GM12878 (cell line): ENCODE measurements at regions not wholly inside any gene's neighbourhood (a gene's known extent, or its start where the extent isn't known, plus 50 kb on each side); places are given as distances from the start of the nearest gene placed in this dataset.

ENCODE experiments used
- ATAC-seq: fragments of 200-7000 bp; cut with Tn5 transposase; 3 replicates; pipeline ENCODE4 v1.9.1; 2020; ENCODE audit warnings: mild to moderate bottlenecking, moderate library complexity
- BruUV-seq: library from RNA; stranded (reverse); fragments of 400-500 nt; replicated peaks from 2 replicates; lab custom pipeline; 2021; lab: Mats Ljungman, UMichigan
- CTCF ChIA-PET: fragments of 300-600 bp; sonication (Branson Sonifier 250); formaldehyde crosslinking; extraction: SDS; loops from one replicate; lab custom pipeline; 2021; ENCODE audit warnings: inconsistent platforms; lab: Yijun Ruan, JAX
- POLR2A ChIA-PET: fragments of 350-600 bp; formaldehyde crosslinking; extraction: SDS; loops from one replicate; lab custom pipeline; 2021; ENCODE audit warnings: inconsistent platforms; lab: Charles Lee
- RAD21 ChIA-PET: fragments of 300-600 bp; sonication (Branson Sonifier 250); formaldehyde crosslinking; loops from one replicate; lab custom pipeline; 2023; ENCODE audit warnings: antibody characterized with exemption; ENCODE audit not compliant: unreplicated experiment; lab: Charles Lee
- SMC1A ChIA-PET: fragments of 300-600 bp; sonication (Branson Sonifier 250); formaldehyde crosslinking; loops from one replicate; lab custom pipeline; 2023; ENCODE audit not compliant: unreplicated experiment, uncharacterized antibody; lab: Charles Lee
- DNase-seq: peaks from one replicate; pipeline ENCODE4 v3.0.0-alpha.2; 2011; ENCODE audit warnings: low read depth, low spot score
- FAIRE-seq: peaks from 3 replicates; lab custom pipeline; 2011; peaks lifted over from hg19 to GRCh38; lab: Jason Lieb, UNC
- H2AFZ ChIP-seq: 2 replicates; pipeline ENCODE4 v1.6.0; 2011; ENCODE audit warnings: low read depth, low read length, control low read depth; ENCODE audit not compliant: control insufficient read depth
- H3K27ac ChIP-seq: 2 replicates; pipeline ENCODE4 v1.5.1; 2011; ENCODE audit warnings: control low read depth; ENCODE audit not compliant: control insufficient read depth, insufficient read depth
- H3K27me3 ChIP-seq, 2 experiments: replicated peaks in 1 of 2; 2 replicates each; pipeline versions ENCODE4 v1.6.0 to v1.6.1; 2011; ENCODE audit warnings: low read length in 1 of 2; ENCODE audit not compliant: control insufficient read depth in 2 of 2, insufficient read depth in 2 of 2
- H3K36me3 ChIP-seq, 2 experiments: 2 replicates each; pipeline ENCODE4 v1.5.1; 2011; ENCODE audit warnings: low read length in 1 of 2; ENCODE audit not compliant: control insufficient read depth in 2 of 2, insufficient read depth in 2 of 2
- H3K4me1 ChIP-seq: 2 replicates; pipeline ENCODE4 v1.6.1; 2011; ENCODE audit warnings: mild to moderate bottlenecking, low read length, moderate library complexity, mixed read lengths; ENCODE audit not compliant: control insufficient read depth, insufficient read depth
- H3K4me2 ChIP-seq: 2 replicates; pipeline ENCODE4 v1.6.0; 2011; ENCODE audit warnings: control low read depth; ENCODE audit not compliant: control insufficient read depth, insufficient read depth
- H3K4me3 ChIP-seq: fragments of 200-600 bp; sonication (generic); 2 replicates; pipeline ENCODE4 v1.5.1; 2016
- H3K79me2 ChIP-seq: 2 replicates; pipeline ENCODE4 v1.6.0; 2011; ENCODE audit warnings: low read length; ENCODE audit not compliant: control insufficient read depth, insufficient read depth
- H3K9ac ChIP-seq: 2 replicates; pipeline ENCODE4 v1.8.0; 2011; ENCODE audit warnings: low read length, control low read depth, mixed read lengths; ENCODE audit not compliant: control insufficient read depth, insufficient read depth
- H3K9me3 ChIP-seq: replicated peaks from 3 replicates; pipeline ENCODE4 v1.5.1; 2011; ENCODE audit warnings: mild to moderate bottlenecking, low read length; ENCODE audit not compliant: control insufficient read depth, insufficient read depth
- H4K20me1 ChIP-seq: 2 replicates; pipeline ENCODE4 v1.6.0; 2011; ENCODE audit not compliant: control insufficient read depth, insufficient read depth
- BRCA1 ChIP-seq: IDR thresholded peaks from 2 replicates; pipeline ENCODE4 v1.6.1; 2011; ENCODE audit warnings: low read depth, low read length, improper control_type of control experiment
- ETV6 ChIP-seq, 2 experiments: fragments of 450-650 bp in 1 of 2; IDR thresholded peaks in 1 of 2; conservative IDR thresholded peaks in 1 of 2; 2 replicates each; pipeline ENCODE4 v1.6.1; 2014; ENCODE audit warnings: antibody characterized with exemption in 1 of 2, borderline replicate concordance in 1 of 2, low read depth in 1 of 2, mild to moderate bottlenecking in 1 of 2, moderate library complexity in 1 of 2
- FOXK2 ChIP-seq: fragments of 450-650 bp; IDR thresholded peaks from 2 replicates; pipeline ENCODE4 v1.6.1; 2017; ENCODE audit warnings: mild to moderate bottlenecking, moderate library complexity
- HDAC6 ChIP-seq: fragments of 200-600 bp; sonication (generic); IDR thresholded peaks from one replicate; pipeline ENCODE4 v1.8.0; 2017; ENCODE audit warnings: antibody characterized with exemption; ENCODE audit not compliant: unreplicated experiment
- JUNB ChIP-seq: IDR thresholded peaks from 2 replicates; pipeline ENCODE4 v1.6.1; 2016; ENCODE audit warnings: antibody characterized with exemption, mild to moderate bottlenecking
- MEF2A ChIP-seq: IDR thresholded peaks from 2 replicates; pipeline ENCODE4 v1.6.1; 2011; ENCODE audit warnings: low read depth, mild to moderate bottlenecking, low read length, moderate library complexity; ENCODE audit not compliant: insufficient read depth
- PML ChIP-seq: IDR thresholded peaks from 2 replicates; pipeline ENCODE4 v1.6.1; 2012; ENCODE audit warnings: low read length, inconsistent platforms
- POLR2AphosphoS5 ChIP-seq: IDR thresholded peaks from 2 replicates; pipeline ENCODE4 v1.6.1; 2011; ENCODE audit warnings: mild to moderate bottlenecking, low read length, inconsistent platforms
- POU2F2 ChIP-seq: IDR thresholded peaks from 3 replicates; pipeline ENCODE4 v1.6.1; 2011; ENCODE audit warnings: low read depth, mild to moderate bottlenecking, low read length, borderline replicate concordance
- SIN3A ChIP-seq: IDR thresholded peaks from 2 replicates; pipeline ENCODE4 v1.6.1; 2012; ENCODE audit warnings: low read depth, low read length, improper control_type of control experiment
- SP1 ChIP-seq: IDR thresholded peaks from one replicate; pipeline ENCODE4 v1.6.1; 2011; ENCODE audit warnings: low read depth, low read length
- SREBF1 ChIP-seq: IDR thresholded peaks from 2 replicates; pipeline ENCODE4 v1.6.1; 2012; ENCODE audit warnings: mild to moderate bottlenecking, low read length
- SREBF2 ChIP-seq: IDR thresholded peaks from 2 replicates; pipeline ENCODE4 v1.6.1; 2012; ENCODE audit warnings: mild to moderate bottlenecking, low read length
- STAT3 ChIP-seq: IDR thresholded peaks from 2 replicates; pipeline ENCODE4 v1.6.1; 2011; ENCODE audit warnings: low read depth, low read length, improper control_type of control experiment
- TARDBP ChIP-seq: IDR thresholded peaks from 2 replicates; pipeline ENCODE4 v1.6.1; 2016; ENCODE audit warnings: borderline replicate concordance
- WRNIP1 ChIP-seq: IDR thresholded peaks from 2 replicates; pipeline ENCODE4 v1.6.1; 2011; ENCODE audit warnings: low read depth, low read length, improper control_type of control experiment, borderline replicate concordance
- ZZZ3 ChIP-seq: IDR thresholded peaks from 2 replicates; pipeline ENCODE4 v1.6.1; 2011; ENCODE audit warnings: low read depth; ENCODE audit not compliant: control insufficient read depth, insufficient read length
- WGBS: methylation state at CpG from one replicate; pipeline ENCODE4 v1.1.6; 2016; ENCODE audit warnings: low lambda C conversion rate; ENCODE audit not compliant: insufficient replicate concordance, insufficient coverage; ENCODE audit errors: missing lambda C conversion rate; 5-methylcytosine and 5-hydroxymethylcytosine counted together
- in situ Hi-C: fragments of 300-500 bp; cut with MboI; formaldehyde crosslinking; loops from 9 replicates; pipeline ENCODE4 v1.14.3; 2018; ENCODE audit warnings: mixed read lengths
- intact Hi-C: fragments of 100-400 bp; cut with micrococcal nuclease; formaldehyde crosslinking; loops from one replicate; pipeline ENCODE4 v1.14.2; 2022; ENCODE audit not compliant: unreplicated experiment
- TF ChIP-seq, protein P1 (sequence below): fragments of 450-650 bp; IDR thresholded peaks from 2 replicates; pipeline ENCODE4 v1.6.1; 2017; ENCODE audit warnings: mild to moderate bottlenecking, low read depth, inconsistent platforms; ENCODE audit not compliant: poor library complexity, severe bottlenecking
- TF ChIP-seq, protein P2 (sequence below): IDR thresholded peaks from 2 replicates; pipeline ENCODE4 v1.6.1; 2011; ENCODE audit warnings: low read depth, low read length, improper control_type of control experiment, borderline replicate concordance

DNA sequence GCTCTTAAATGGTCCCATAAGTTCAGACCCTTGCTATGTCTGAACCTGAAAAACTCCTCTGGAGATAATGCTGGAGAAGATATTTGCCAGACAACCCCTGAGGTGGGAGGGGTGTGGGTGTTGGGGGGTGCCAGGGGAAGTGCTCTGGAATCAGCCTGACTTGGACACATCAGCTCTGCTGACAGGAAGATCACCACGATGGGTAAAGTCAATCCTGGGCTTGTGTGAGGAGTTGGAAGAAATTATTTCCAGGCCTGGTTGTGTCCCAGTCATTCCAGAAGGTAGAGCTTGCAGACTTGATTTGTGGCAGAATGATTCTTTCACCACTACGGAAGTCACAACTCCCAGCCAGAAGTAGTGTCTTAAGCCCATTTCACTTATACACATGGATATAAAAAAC lies 60.3 kb upstream of the UNC5B start:
- H3K4me3 ChIP-seq, result no peak overlapping the region
- in situ Hi-C loops, result no loop called here
- DNase-seq (no peak), ATAC-seq (no peak)
- intact Hi-C loops, result no loop called here
- ChIA-PET RAD21 (no interaction called here), CTCF (interaction anchor here (1.6 kb wide), 1 partner anchor 13 kb away, joined by 4 read pairs; no protein-coding TSS in a partner anchor), SMC1A (interaction anchor here (1.6 kb wide), 1 partner anchor 15 kb away, joined by 6 read pairs; no protein-coding TSS in a partner anchor), POLR2A (no interaction called here)
- no TSS peak for BruUV-seq
- H3K79me2 ChIP-seq, result no peaks in the 10 kb centered on the region
- H3K9ac ChIP-seq, result no peak overlapping the region
- no peak overlapping the region for H3K27ac ChIP-seq
- no peaks in the 10 kb centered on the region for H4K20me1 ChIP-seq
- H3K4me1 ChIP-seq, result no peaks in the 10 kb centered on the region
- H2AFZ ChIP-seq, result no peak overlapping the region
- H3K27me3 ChIP-seq, result peaks cover 0 to 2% of the 10 kb centered on the region in 2 experiments; a peak in 2 of 4 replicates
- H3K9me3 ChIP-seq, result no peaks in the 10 kb centered on the region
- H3K36me3 ChIP-seq, result no peaks in the 10 kb centered on the region
- WGBS, result 42% methylated on average over 2 of the region's 2 CpGs
- TF ChIP-seq, protein P1, sequence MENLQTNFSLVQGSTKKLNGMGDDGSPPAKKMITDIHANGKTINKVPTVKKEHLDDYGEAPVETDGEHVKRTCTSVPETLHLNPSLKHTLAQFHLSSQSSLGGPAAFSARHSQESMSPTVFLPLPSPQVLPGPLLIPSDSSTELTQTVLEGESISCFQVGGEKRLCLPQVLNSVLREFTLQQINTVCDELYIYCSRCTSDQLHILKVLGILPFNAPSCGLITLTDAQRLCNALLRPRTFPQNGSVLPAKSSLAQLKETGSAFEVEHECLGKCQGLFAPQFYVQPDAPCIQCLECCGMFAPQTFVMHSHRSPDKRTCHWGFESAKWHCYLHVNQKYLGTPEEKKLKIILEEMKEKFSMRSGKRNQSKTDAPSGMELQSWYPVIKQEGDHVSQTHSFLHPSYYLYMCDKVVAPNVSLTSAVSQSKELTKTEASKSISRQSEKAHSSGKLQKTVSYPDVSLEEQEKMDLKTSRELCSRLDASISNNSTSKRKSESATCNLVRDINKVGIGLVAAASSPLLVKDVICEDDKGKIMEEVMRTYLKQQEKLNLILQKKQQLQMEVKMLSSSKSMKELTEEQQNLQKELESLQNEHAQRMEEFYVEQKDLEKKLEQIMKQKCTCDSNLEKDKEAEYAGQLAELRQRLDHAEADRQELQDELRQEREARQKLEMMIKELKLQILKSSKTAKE, result no peak
- TF ChIP-seq FOXK2 (no peak), STAT3 (no peak), SP1 (no peak), SREBF1 (no peak), BRCA1 (no peak), TARDBP (no peak), POLR2AphosphoS5 (no peak), PML (no peak), HDAC6 (no peak), POU2F2 (no peak), ZZZ3 (no peak), MEF2A (no peak), JUNB (no peak), WRNIP1 (no peak), SIN3A (no peak), SREBF2 (no peak), ETV6 (conservative IDR thresholded peaks at IDR 0.05 in 1 of 2, IDR thresholded peaks at IDR 0.05 in 1 of 2; ENCODE audit: borderline replicate concordance in 1 of 2, low read depth in 1 of 2) (no peak)
- TF ChIP-seq, protein P2, sequence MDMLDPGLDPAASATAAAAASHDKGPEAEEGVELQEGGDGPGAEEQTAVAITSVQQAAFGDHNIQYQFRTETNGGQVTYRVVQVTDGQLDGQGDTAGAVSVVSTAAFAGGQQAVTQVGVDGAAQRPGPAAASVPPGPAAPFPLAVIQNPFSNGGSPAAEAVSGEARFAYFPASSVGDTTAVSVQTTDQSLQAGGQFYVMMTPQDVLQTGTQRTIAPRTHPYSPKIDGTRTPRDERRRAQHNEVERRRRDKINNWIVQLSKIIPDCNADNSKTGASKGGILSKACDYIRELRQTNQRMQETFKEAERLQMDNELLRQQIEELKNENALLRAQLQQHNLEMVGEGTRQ, result no peak
- TF ChIP-seq, all 136 proteins: peak for 0
- no peak overlapping the region for H3K4me2 ChIP-seq
- FAIRE-seq, result no peak
